HL-60 (cell line): ENCODE measurements at regions not wholly inside any gene's neighbourhood (a gene's known extent, or its start where the extent isn't known, plus 50 kb on each side); places are given as distances from the start of the nearest gene placed in this dataset.

Experiments
- DNase-seq, 2 experiments: peaks; one replicate each; pipeline ENCODE4 v3.0.0-alpha.2; 2010 to 2020; ENCODE audit warnings: low read depth in 1 of 2, low spot score in 1 of 2
- H3K27ac ChIP-seq: fragments of 250-450 bp; sonication (Bioruptor Pico); replicated peaks from 2 replicates; pipeline ENCODE4 v1.5.1; 2020; ENCODE audit warnings: mild to moderate bottlenecking, moderate library complexity
- H3K27me3 ChIP-seq: fragments of 250-450 bp; sonication (Bioruptor Pico); 2 replicates; pipeline ENCODE4 v1.5.1; 2021; ENCODE audit warnings: mild to moderate bottlenecking, moderate library complexity; ENCODE audit not compliant: insufficient read depth, poor library complexity, severe bottlenecking
- H3K4me3 ChIP-seq: replicated peaks from 2 replicates; pipeline ENCODE4 v1.5.1; 2011; ENCODE audit warnings: mild to moderate bottlenecking, control low read depth, low read length; ENCODE audit not compliant: insufficient read depth
- CTCF ChIP-seq: IDR thresholded peaks from one replicate; pipeline ENCODE4 v1.5.1; 2011; ENCODE audit warnings: low read length, control low read depth, inconsistent platforms; ENCODE audit not compliant: insufficient read depth
- GABPA ChIP-seq: IDR thresholded peaks from 2 replicates; pipeline ENCODE4 v1.6.1; 2012; ENCODE audit warnings: low read depth
- POLR2AphosphoS5 ChIP-seq: IDR thresholded peaks from 2 replicates; pipeline ENCODE4 v1.6.1; 2012; ENCODE audit warnings: low read depth
- REST ChIP-seq: IDR thresholded peaks from 2 replicates; pipeline ENCODE4 v1.6.1; 2012; ENCODE audit warnings: low read depth; ENCODE audit not compliant: insufficient replicate concordance
- SPI1 ChIP-seq: IDR thresholded peaks from 2 replicates; pipeline ENCODE4 v1.6.1; 2012; ENCODE audit warnings: low read depth, mild to moderate bottlenecking, borderline replicate concordance

- no peak for DNase-seq
- TF ChIP-seq CTCF (no peak), POLR2AphosphoS5 (no peak), SPI1 (no peak), GABPA (no peak), REST (no peak)
- no peak overlapping the region for H3K4me3 ChIP-seq
- no peaks in the 10 kb centered on the region for H3K27me3 ChIP-seq
- no peak overlapping the region for H3K27ac ChIP-seq
These were observed 439.5 kb downstream of the NEBL start for GRCh38 chr10:20457649-20458048.

GRCh38 chr10:20455774-20456173, 441.3 kb downstream of the NEBL start:
- no peak for TF ChIP-seq POLR2AphosphoS5
- TF ChIP-seq REST = no peak
- TF ChIP-seq SPI1 = no peak
- TF ChIP-seq GABPA = no peak
- no peak for TF ChIP-seq CTCF
- no peak for DNase-seq
- no peak overlapping the region for H3K27ac ChIP-seq
- H3K4me3 ChIP-seq = no peak overlapping the region
- no peaks in the 10 kb centered on the region for H3K27me3 ChIP-seq

GRCh38 chr10:20454331-20454730, 442.8 kb downstream of the NEBL start:
- DNase-seq = no peak
- Histone ChIP-seq H3K27me3 (no peaks in the 10 kb centered on the region), H3K27ac (no peak overlapping the region), H3K4me3 (no peak overlapping the region)
- TF ChIP-seq GABPA (no peak), REST (no peak), POLR2AphosphoS5 (no peak), CTCF (no peak), SPI1 (no peak)
